HG02885 (cell line): ENCODE measurements at regions not wholly inside any gene's neighbourhood (a gene's known extent, or its start where the extent isn't known, plus 50 kb on each side); places are given as distances from the start of the nearest gene placed in this dataset.
A peak's percentile ranks its signal among the peaks of the same experiment; 100 is the strongest.
"Not testable (repeated sequence)": the region's sequence is repeated elsewhere in the genome, so short reads cannot be mapped to it uniquely, and the experiment has no call there.

Experiments
- ATAC-seq: cut with Tn5 transposase; IDR thresholded peaks from one replicate; pipeline ENCODE4 v1.9.1; 2021; ENCODE audit warnings: mild to moderate bottlenecking; ENCODE audit not compliant: unreplicated experiment, poor library complexity

DNA sequence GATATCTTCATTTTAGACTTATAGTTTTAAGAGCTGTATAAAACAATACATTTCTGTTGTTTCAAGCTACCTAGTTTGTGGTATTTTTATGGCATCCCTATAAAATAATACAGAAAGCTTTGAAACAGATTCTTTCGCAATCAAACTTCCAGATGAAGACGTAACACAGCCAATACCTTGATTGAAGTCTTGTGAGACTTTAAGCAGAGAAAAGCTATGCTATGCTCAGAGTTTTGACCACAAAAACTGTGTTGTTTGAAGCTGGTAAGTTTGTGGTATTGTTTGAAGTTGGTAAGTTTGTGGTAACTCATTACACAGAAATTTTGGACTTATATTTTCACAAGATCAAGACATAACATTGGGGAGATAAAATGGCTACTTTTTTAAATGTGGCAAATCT lies 201.8 kb upstream of the UGT8 start:
- no peak for ATAC-seq

DNA sequence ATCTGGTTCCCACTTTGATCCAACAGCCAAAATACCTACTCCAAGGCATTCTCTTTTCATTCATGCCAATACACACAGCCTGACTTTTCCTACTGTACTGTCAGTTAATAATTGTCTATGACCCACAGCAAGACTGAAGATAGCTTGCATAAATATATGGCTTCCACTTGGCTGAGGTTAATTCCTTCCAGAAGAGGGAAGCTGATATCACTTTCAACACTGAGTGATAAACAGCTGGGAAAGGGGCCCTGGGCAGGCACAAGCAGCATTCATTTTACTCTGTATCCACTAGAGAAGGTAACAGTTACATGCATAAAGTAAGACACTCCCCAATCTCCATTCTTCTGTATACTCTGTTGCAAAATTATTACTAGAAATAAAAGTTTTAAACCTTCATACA lies 200.2 kb upstream of the UGT8 start:
- ATAC-seq, result no peak

DNA sequence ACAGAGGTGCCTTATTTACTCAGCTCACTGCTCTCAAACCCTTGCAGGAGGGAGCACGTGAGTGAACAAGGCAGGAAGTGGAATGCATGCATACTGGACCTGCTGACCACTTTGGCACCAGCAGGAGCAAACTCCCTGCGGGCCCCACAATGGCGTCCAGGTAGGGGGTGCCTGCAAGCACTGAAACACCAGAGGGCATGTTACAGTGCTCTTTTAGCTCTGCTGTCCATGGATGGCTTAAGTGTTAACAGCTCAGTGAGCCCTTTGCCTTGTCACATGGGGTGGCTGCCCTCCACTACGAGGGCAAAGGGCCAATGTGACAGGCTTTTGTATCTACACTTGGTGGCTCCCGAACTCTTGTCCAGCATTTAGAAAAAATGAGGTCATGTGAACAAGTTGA lies 199.5 kb upstream of the UGT8 start:
- no peak for ATAC-seq

DNA sequence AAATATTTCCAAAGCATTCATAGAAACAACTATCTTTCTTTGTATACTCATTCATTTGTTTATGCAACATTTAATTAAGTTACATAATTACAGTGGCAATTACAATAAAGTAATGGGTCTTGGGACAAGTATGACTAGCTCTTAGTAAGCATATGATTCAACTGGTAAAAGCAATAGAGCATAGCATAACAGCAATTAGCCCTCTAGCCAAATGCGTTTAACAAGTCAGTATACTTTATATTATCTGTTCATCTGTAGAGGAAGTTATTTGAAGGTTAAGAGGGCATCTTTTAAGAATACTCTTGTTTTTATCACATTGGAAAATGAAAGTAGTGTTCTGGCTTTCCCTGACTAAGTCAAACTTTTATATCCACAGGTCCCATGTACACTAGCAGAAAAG lies 198.1 kb upstream of the UGT8 start:
- no peak for ATAC-seq

DNA sequence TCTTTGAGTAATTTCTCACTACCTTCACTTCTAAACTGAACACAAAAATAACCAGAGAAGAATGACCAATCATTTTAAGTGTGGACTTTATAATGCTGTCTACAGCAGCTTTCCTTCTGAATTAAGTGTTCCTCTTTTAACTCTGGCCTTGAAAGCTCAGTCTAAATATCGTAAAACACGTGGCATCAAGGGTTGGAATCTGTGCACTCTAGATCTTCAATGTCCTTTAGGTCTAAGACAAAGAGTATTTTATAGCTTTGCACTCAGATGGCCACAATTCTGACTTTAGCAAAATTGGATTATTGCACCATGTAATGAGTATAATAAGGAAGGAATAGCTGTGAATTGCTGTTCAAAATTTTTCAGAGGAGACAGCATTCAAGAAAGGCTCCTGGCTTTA lies 197.1 kb upstream of the UGT8 start:
- ATAC-seq, result no peak

DNA sequence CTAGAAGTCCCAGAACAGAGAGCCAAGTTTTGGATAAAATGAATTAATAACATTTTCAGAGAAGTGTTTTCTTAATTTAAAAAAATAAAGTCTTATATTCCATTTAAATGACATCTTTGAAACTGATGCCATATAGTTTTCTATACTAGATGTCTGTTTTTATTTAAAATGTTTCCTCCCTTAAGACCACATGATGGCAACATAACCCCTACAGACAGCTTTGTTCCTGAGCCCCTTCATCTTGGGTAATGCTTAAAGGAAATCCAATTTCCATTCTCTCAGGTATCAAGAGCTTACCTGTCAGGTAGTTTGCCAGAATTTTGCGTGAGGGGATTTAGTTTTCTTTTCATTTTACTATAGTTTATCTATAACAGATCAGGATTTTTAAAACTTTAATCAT lies 181.4 kb upstream of the UGT8 start:
- ATAC-seq, result no peak

DNA sequence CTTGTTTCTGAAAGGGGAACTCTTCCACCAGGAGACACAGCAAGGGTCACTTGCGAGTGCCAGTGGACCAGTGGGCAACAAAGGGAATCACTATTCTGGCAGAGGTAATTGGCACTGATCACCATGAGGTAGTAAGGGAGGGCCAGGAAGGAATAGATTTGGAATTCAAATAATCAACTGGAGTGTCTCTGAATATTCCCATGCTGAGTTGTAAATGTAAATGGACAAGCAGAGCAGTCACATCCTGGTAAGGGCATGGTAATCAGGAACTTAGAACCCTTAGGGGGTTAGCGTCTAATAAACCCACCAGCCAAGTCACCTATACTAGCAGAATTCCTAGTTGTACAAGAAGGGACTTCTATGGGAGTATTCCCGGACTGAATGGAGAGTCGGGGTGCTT lies 178.5 kb upstream of the UGT8 start:
- ATAC-seq, result no peak

DNA sequence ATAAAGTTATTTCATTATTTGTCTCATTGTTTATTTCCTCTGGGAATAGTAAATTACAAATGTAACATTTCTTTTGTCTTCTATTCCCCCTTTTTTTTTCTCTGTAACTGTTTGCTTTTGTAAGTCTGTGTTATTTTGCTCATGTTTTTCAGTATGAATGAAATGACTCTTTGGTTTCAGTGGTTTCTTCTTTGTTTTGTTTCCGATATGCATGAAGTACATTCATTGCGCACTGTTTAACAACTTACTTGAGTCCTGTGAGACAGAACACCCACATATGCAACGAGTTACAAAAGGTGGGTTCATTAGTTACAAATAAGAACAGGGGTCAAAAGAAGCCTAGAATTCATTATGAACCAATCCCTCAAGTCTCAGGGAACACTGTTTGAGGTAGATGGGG lies 175.0 kb upstream of the UGT8 start:
- ATAC-seq, result peak; percentile 99

DNA sequence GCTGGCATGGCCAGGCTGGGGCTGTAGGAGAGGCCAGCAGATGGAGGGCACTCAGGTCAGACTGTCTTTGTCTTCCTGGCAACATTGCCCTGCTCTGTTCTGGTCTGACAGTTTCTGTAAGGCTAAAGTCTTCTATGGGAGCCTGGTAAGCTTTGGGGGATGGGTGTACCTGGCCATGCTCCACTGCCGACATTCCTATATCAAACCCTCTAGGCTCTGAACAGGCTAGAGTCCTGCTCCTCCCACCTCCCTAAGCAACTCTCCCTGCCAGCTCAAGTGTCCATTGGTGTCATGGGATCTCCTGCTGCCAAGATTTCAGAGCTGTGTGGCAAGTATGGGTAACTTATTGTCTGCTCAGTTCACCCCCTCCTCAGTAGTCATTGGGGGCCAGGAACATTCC lies 163.5 kb upstream of the UGT8 start:
- no peak for ATAC-seq

DNA sequence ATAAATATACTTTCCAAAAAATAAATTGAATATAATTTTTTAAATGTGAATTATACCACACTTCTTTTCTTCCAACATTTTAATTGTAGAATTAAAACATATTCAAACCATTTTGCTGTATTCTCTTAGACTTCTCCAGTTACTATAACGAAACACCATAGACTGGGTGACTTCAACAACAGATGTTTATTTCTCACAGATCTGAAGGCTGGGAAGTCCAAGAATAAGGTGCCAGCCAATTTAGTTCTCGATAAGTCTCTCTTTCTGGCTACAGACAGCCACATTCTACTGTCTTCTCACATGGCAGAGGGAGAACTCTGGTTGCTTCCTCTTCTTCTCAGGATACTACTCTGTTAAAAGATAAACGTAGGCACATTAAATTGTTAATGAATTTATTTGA lies 155.8 kb upstream of the UGT8 start:
- no peak for ATAC-seq

DNA sequence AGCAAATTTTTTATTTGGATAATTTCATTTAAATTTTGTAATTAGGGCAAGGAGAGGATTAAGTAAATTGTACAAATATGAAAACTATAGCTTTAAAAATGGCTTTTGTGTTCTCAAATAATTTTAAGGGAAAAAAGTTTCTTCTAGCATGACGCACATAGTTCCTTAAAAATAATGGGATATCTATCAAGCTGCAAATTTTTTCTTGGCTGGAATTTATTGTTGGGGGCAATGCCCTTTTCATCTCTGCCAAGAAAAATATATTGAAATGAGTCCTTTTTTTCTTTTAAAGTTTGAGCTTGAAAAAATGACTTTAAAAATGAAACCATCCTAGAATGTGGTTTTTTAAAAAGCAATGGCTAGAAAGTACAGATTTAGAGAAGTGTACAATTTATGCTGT lies 154.4 kb upstream of the UGT8 start:
- ATAC-seq, result no peak

DNA sequence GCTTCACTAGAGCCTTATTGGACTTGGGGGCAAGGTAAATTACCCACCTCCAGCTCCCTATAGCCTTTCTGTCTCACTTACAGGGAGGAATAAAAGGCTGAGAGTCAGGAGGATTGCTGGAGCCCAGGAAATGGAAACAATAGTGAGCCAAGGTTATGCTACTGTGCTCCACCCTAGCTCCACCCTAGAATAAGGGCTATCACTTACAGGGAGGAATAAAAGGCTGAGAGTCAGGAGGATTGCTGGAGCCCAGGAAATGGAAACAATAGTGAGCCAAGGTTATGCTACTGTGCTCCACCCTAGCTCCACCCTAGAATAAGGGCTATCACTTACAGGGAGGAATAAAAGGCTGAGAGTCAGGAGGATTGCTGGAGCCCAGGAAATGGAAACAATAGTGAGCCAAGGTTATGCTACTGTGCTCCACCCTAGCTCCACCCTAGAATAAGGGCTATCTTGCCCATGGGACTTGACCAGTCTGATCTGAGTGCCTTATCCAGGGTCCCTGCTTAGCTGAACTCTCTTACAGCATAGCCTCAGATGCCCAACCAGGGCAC lies 150.6 kb upstream of the UGT8 start:
- not testable (repeated sequence) for ATAC-seq

DNA sequence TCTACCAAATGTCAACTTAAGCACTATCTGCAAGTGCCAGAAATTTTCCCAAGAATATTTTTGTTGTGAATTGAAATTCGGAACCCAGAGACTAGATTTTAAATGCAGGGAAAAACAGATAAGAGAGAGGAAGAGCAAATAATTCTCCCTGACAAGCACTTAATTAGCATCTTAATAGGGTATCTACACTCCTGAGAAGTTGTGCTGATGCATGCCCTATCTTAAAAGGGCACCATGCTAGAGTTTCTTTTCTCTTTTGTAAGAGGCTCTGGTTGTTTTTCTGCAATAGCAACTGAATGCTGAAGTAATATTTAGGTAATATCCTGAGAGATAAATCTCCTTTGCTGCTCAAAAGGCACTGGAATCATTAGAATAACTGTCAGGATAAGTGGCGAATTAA lies 139.9 kb upstream of the UGT8 start:
- ATAC-seq, result no peak

DNA sequence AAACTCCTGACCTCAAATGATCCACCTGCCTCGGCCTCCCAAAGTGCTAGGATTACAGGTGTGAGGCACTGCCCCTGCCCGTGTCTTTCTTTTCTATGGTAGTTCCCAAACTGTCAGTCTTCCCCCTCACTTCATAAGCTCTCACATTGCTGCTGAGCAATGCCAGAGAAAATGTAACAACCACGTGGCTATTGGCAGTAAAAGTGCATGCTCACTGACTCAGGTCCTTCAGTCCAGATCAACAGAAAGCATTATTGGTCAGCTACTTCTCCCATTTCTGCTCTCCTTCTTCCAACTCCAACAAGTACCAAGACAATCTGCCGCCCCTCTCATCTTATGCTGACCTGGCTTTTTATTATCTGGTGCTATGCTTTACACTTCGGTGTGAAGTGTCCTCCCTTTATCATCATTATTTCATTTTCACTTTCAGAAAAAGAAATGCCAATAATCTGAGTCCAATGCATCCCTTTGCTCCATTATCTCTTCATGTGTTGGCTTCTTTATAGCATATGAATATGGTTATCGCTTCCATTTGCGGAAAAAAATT lies 133.8 kb upstream of the UGT8 start:
- no peak for ATAC-seq

DNA sequence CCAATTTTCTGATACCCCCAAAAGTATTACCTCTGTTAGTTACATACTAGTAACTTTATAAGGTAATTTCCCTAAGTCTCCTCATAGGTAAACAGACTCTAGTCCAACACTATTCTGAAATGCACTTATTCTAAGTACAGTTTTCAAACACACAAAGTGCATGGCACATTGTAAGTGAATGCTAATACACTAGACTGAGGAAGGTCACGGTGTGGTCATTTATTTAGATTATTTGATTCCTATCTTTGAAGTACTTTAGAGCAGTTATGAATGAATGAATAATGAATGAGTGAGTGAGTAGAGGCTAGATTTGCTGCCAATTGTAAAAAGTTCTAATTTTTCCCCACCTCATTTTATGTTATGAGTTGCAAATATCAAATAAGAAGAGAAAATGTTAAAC lies 132.8 kb upstream of the UGT8 start:
- no peak for ATAC-seq

DNA sequence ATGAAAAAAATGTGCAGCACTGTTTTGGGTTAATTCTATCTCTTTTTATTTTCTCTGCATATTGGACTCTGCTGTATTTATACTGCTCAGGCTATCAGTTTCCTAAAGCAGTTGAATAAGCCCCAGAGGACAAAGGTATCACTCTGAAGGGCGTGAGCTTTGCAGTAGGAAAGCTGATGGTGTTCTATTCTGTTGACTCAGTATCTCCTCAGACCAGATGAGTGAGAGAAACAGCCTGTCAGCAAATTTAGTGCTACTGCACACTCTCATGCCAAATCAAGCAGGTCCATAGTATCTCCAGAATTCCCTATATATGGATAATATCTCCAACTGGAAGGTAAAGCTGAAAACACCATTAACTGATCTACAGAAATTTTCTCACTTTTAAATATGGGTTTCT lies 132.3 kb upstream of the UGT8 start:
- ATAC-seq, result no peak

DNA sequence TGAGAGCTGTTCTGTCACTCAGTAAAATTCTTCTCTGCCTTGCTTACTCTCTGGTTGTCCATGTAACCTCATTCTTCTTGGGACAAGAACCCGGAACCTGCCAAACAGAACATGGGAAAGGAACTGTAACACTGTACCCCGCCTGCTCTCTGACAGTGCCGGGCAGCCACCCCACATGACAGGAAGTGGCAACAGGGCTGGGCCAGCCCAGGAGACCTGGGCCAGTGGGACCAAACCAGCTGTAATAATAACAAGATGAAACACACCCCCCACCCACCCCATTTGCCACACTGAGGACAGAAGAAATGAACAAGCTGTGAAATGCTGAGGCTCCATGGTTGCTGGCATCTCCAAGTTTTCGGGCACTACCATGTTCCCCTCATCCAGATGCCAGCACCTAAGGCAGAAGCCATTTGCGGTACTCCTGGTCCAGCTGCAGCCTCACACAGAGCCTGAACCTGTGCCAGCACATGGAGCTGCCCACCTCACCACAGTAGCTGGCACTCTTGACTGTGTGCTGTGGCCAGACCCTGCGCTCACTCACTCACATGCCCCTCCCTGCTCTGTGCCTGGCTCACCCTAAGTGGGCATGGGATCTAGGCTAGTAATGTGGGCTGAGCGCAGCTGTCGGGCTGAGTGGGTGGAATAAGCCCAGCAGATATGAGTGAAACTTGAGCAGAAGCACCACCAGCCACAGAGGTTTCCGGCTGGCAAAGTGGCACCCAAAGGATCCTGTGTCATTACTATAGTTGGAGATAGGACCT lies 126.2 kb upstream of the UGT8 start:
- ATAC-seq, result no peak

DNA sequence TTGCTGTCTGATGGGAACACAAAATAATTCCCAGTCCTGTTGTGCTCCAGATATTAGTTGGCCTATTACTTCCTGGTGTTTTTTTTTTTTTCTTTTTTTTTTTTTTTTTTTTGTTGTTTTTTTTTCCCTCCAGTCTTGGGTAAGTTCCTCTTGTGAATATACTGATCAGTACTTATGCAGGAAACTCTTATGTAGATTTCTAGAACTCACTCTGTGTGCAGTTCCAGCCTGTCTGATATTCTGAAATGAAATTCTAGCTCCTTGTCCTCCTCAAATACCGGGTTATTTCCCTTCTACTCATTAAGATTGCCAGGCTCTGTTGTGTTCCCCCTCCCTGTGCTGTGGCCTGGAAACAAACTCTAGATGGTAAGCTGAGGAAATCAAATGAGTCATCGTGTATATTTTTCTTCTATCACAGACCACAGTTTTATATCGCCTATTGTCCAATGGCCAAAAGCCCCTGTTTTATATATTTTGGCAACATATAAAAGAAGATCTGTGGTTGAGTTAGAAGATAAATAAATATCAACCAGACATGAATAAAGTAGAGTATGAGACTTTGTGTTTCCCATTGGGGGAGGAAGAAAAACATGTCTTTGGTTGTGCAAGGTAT lies 124.3 kb upstream of the UGT8 start:
- ATAC-seq, result no peak

DNA sequence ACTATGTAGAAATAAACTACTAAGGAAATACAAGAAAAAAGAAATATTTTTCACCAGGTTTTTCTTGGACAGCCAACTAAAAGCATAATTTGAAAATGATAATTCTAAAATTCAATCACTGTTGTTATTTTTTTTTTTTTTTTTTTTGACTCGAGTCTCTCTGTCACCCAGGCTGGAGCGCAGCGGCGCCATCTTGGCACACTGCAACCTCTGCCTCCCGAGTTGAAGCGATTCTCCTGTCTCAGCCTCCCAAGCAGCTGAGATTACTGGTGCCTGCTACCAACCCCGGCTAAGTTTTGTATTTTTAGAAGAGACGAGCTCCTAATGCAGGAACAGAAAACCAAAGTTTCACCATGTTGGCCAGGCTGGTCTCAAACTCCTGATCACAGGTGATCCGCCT lies 122.3 kb upstream of the UGT8 start:
- no peak for ATAC-seq

DNA sequence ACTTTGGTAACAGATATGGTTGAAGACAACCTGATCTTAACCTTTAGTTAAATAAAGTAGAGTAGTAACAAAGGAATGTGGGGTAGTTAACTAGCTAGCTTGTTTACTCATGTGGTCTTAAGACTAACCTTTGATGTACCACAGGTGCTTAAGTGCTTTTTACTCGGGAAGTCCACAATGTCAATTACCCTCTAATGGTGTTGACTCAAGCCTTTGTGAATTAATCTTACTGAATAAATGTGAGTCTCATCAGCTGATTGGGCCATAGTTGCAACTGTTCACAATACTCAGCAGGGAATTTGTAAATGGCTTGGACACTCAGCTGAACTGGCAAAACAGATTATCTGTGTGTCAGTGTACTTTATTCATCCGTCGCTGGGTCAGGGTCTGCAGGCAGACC lies 119.0 kb upstream of the UGT8 start:
- ATAC-seq, result no peak

DNA sequence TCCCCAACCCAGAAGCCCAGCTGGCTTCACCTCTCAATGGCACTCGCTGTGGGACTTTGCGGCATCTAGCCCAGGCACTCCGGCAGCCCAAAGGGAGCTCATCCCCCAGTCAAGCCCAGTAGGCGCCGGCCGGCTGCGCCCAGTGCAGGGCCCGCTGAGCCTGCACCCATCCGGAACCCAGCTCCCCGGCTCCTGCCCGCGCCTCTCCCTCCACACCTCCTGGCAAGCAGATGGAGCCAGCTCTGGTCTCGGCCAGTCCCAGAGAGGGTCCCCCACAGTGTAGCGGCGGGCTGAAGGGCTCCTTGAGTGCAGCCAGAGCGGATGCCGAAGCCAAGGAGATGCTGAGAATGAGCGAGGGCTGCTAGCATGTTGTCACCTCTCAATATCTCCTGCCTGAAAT lies 116.8 kb upstream of the UGT8 start:
- no peak for ATAC-seq

DNA sequence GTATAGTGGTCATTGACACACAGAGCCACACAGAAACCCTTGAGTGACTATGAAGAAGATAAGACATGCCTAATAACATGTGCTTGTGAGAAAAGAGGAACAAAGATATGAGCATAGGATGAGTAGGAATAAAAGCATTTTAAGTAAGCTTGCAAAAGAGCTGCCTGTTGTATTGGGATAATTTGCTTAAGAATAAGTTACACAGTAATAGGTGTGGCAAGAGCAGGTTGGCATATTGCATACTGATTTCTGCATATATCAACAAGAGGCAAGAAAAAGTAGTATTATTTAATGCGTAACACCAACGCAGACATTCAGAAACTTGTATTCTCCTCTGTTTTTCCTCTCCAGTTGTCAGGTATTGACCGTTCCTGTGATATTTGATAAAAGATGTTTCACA lies 111.5 kb upstream of the UGT8 start:
- ATAC-seq, result no peak
